ENCODE measurements at regions not wholly inside any gene's neighbourhood (a gene's known extent, or its start where the extent isn't known, plus 50 kb on each side); places are given as distances from the start of the nearest gene placed in this dataset.

DNA sequence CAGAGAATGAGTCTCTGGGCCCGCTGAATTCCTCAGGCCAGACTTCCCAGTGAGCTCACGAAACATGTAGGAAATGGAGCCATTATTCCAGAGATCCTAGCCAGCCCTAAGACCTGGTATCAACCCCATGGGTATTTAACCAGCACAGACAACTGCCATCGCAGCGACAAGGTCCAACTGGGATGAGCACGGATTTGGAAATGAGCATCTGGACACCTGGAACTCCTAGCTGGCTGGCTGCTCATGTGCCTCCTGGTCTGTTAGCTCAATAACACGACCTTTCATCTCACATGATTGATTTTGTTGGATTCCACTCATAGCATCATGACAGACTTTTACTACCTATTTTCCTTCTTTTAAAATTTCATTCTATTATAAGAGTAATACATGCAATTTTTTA lies 51.0 kb downstream of the POU3F3 start:
- TF ChIP-seq, protein P1, sequence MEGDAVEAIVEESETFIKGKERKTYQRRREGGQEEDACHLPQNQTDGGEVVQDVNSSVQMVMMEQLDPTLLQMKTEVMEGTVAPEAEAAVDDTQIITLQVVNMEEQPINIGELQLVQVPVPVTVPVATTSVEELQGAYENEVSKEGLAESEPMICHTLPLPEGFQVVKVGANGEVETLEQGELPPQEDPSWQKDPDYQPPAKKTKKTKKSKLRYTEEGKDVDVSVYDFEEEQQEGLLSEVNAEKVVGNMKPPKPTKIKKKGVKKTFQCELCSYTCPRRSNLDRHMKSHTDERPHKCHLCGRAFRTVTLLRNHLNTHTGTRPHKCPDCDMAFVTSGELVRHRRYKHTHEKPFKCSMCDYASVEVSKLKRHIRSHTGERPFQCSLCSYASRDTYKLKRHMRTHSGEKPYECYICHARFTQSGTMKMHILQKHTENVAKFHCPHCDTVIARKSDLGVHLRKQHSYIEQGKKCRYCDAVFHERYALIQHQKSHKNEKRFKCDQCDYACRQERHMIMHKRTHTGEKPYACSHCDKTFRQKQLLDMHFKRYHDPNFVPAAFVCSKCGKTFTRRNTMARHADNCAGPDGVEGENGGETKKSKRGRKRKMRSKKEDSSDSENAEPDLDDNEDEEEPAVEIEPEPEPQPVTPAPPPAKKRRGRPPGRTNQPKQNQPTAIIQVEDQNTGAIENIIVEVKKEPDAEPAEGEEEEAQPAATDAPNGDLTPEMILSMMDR (IDR thresholded peaks at IDR 0.05; ENCODE audit: low read depth, low read length): no peak
- DNase-seq (ENCODE audit: low read depth in 2 of 2): no peak

GRCh38 chr2:104909317-104909716 lies 55.4 kb downstream of the POU3F3 start:
- no peak overlapping the region for H3K4me3 ChIP-seq (replicated peaks in 1 of 2; ENCODE audit: low read depth in 2 of 2, low read length in 2 of 2)
- no peak for DNase-seq (ENCODE audit: low read depth in 2 of 2)
- TF ChIP-seq, protein P1 (IDR thresholded peaks at IDR 0.05; ENCODE audit: low read depth, low read length): no peak

More for the DNA sequence above, 51.0 kb downstream of the POU3F3 start:
- no peak overlapping the region for H3K4me3 ChIP-seq (replicated peaks in 1 of 2; ENCODE audit: low read depth in 2 of 2, low read length in 2 of 2)

GRCh38 chr2:104914509-104914908 lies 60.6 kb downstream of the POU3F3 start:
- DNase-seq (ENCODE audit: low read depth in 2 of 2): no peak
- no peak overlapping the region for H3K4me3 ChIP-seq (replicated peaks in 1 of 2; ENCODE audit: low read depth in 2 of 2, low read length in 2 of 2)
- TF ChIP-seq, protein P1 (IDR thresholded peaks at IDR 0.05; ENCODE audit: low read depth, low read length): no peak

DNA sequence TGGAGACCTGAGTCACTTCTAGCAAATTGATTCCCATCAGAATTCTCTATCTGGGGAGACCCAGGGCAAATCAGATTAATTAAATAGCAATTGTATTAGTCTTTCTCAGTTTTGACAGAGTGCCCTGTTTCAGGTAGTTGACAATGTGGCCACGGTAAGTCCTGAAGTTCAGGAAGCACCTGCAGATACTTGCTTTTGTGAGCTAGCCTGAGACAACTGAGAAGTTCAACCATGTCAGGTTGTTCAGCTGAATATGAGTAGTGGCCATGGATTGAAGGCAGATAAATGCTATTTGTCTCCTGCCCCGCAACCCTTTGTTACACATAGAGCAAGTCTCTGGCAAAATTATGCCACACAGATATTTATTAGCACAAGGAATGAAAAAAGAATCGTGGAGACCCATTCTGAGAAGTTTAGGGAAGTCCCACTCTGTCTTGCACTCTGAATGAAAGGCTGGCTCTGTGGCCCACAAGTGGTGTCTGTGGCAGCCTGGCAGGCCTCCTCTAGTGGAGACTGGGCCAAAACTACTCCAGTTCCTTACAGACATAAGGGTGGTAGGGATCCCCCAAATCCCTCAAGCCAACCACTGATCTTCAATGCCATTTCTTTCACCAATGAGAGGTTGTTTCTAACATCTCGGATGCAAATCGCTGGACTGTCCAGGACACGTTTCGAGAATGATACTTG lies 61.3 kb downstream of the POU3F3 start:
- TF ChIP-seq, protein P1 (IDR thresholded peaks at IDR 0.05; ENCODE audit: low read depth, low read length): no peak
- no peak overlapping the region for H3K4me3 ChIP-seq (replicated peaks in 1 of 2; ENCODE audit: low read depth in 2 of 2, low read length in 2 of 2)
- DNase-seq (ENCODE audit: low read depth in 2 of 2): no peak

GRCh38 chr2:104919127-104919526 lies 65.2 kb downstream of the POU3F3 start:
- no peak overlapping the region for H3K4me3 ChIP-seq (replicated peaks in 1 of 2; ENCODE audit: low read depth in 2 of 2, low read length in 2 of 2)
- TF ChIP-seq, protein P1 (IDR thresholded peaks at IDR 0.05; ENCODE audit: low read depth, low read length): no peak
- no peak for DNase-seq (ENCODE audit: low read depth in 2 of 2)

- TF ChIP-seq, protein P1 (IDR thresholded peaks at IDR 0.05; ENCODE audit: low read depth, low read length): no peak
- no peak for DNase-seq (ENCODE audit: low read depth in 2 of 2)
These were observed 69.8 kb downstream of the POU3F3 start for GRCh38 chr2:104923665-104924064.

GRCh38 chr2:104929663-104930062 lies 75.7 kb downstream of the POU3F3 start:
- DNase-seq (ENCODE audit: low read depth in 2 of 2): no peak
- no peak overlapping the region for H3K4me3 ChIP-seq (replicated peaks in 1 of 2; ENCODE audit: low read depth in 2 of 2, low read length in 2 of 2)
- TF ChIP-seq, protein P1 (IDR thresholded peaks at IDR 0.05; ENCODE audit: low read depth, low read length): no peak

More at GRCh38 chr2:104923665-104924064, 69.8 kb downstream of the POU3F3 start:
- no peak overlapping the region for H3K4me3 ChIP-seq (replicated peaks in 1 of 2; ENCODE audit: low read depth in 2 of 2, low read length in 2 of 2)

Measured in cardiac fibroblast (primary cell).